Mammary epithelial cell (primary cell): ENCODE measurements at regions not wholly inside any gene's neighbourhood (a gene's known extent, or its start where the extent isn't known, plus 50 kb on each side); places are given as distances from the start of the nearest gene placed in this dataset.

ENCODE experiments used
- EZH2 ChIP-seq: IDR thresholded peaks from 2 replicates; pipeline ENCODE4 v1.6.1; 2012; ENCODE audit warnings: low read length, inconsistent platforms, borderline replicate concordance
- TF ChIP-seq, protein P1 (sequence below), 2 donors: IDR thresholded peaks in 1 of 2; conservative IDR thresholded peaks in 1 of 2; 2 replicates each; pipeline ENCODE4 v1.5.1; 2011 to 2012; ENCODE audit warnings: inconsistent platforms in 2 of 2, low read length in 2 of 2, mild to moderate bottlenecking in 2 of 2, control low read depth in 1 of 2, low read depth in 1 of 2; ENCODE audit not compliant: insufficient read depth in 1 of 2; ENCODE audit errors: extremely low read depth in 1 of 2

DNA sequence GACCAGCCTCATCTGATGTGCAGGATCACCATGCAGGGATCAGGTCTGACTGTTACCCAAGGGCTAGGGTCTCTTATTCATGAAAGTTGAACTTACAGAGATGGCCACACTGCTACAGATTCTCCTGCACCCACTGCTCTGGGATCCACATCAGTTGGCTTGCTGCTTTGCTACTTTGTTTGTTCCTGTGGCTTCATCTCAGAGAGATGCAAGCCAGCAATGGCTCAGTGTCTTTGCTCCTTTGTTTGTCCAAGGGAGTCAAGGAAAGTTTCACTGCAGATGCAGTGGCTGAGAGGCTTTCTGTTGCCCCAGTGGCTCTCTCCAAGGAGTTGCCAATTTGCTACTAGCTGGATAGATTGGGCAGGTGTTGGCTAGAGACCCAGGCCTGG is 70.3 kb upstream of the UGT2B7 start:
- TF ChIP-seq, protein P1, sequence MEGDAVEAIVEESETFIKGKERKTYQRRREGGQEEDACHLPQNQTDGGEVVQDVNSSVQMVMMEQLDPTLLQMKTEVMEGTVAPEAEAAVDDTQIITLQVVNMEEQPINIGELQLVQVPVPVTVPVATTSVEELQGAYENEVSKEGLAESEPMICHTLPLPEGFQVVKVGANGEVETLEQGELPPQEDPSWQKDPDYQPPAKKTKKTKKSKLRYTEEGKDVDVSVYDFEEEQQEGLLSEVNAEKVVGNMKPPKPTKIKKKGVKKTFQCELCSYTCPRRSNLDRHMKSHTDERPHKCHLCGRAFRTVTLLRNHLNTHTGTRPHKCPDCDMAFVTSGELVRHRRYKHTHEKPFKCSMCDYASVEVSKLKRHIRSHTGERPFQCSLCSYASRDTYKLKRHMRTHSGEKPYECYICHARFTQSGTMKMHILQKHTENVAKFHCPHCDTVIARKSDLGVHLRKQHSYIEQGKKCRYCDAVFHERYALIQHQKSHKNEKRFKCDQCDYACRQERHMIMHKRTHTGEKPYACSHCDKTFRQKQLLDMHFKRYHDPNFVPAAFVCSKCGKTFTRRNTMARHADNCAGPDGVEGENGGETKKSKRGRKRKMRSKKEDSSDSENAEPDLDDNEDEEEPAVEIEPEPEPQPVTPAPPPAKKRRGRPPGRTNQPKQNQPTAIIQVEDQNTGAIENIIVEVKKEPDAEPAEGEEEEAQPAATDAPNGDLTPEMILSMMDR (conservative IDR thresholded peaks at IDR 0.05 in 1 of 2, IDR thresholded peaks at IDR 0.05 in 1 of 2; ENCODE audit: extremely low read depth in 1 of 2, insufficient read depth in 1 of 2, low read depth in 1 of 2, low read length in 2 of 2) = no peak
- no peak for TF ChIP-seq EZH2
